ENCODE measurements at regions not wholly inside any gene's neighbourhood (a gene's known extent, or its start where the extent isn't known, plus 50 kb on each side); places are given as distances from the start of the nearest gene placed in this dataset.
"Not testable (repeated sequence)": the region's sequence is repeated elsewhere in the genome, so short reads cannot be mapped to it uniquely, and the experiment has no call there.

DNA sequence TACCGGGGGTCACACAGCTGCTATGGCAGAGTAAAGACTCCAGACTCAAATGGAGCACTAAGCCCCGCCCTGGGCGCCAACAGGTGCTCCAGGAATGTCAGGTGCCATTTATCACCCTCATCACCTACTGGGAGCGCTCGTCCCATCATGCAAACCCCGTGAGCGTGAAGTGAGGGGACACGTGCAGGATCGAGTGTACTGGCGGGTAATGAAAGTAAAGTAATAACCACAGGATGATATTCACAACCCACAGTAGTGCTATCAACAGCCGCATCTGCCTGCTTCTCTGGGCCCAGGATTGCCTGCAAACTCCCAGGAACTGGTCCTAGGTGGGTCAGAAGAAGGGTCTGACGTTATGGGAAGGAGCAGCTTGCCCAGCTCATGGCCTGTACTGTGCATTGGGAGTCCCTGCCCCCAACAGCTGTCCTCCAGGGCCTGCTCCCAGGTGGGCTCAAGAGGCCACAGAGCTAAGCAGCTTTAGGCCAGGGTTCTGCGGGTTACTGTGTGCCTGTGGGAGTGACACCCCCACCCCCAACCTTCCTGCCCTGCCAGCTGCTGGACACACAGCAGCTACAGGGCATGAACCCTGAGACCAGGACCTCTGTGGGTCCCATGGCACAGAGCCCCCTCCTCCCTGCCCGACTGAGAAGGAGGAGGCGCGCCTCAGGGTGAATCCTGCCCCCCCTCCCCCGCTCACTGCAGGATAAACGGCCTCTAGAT, 120.5 kb upstream of the SULF2 start:
- no peaks in the 10 kb centered on the region for H3K36me3 Mint-ChIP-seq (ENCODE audit: insufficient read depth, unreplicated experiment)
- BruUV-seq (replicated peaks): no TSS peak
- ChIA-PET POLR2A (interaction anchor here (1.0 kb wide), 1 partner anchor 122 kb away, joined by 3 read pairs; no protein-coding TSS in a partner anchor), CTCF (no interaction called here)
- H3K4me1 Mint-ChIP-seq (ENCODE audit: insufficient read depth, unreplicated experiment): peaks cover 28% of the 10 kb centered on the region
- TF ChIP-seq, protein P1, sequence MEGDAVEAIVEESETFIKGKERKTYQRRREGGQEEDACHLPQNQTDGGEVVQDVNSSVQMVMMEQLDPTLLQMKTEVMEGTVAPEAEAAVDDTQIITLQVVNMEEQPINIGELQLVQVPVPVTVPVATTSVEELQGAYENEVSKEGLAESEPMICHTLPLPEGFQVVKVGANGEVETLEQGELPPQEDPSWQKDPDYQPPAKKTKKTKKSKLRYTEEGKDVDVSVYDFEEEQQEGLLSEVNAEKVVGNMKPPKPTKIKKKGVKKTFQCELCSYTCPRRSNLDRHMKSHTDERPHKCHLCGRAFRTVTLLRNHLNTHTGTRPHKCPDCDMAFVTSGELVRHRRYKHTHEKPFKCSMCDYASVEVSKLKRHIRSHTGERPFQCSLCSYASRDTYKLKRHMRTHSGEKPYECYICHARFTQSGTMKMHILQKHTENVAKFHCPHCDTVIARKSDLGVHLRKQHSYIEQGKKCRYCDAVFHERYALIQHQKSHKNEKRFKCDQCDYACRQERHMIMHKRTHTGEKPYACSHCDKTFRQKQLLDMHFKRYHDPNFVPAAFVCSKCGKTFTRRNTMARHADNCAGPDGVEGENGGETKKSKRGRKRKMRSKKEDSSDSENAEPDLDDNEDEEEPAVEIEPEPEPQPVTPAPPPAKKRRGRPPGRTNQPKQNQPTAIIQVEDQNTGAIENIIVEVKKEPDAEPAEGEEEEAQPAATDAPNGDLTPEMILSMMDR (IDR thresholded peaks at IDR 0.05; ENCODE audit: unreplicated experiment): no peak
- no peak overlapping the region for H3K4me3 Mint-ChIP-seq (ENCODE audit: unreplicated experiment)
- H3K9me3 Mint-ChIP-seq (ENCODE audit: unreplicated experiment): no peaks in the 10 kb centered on the region
- H3K27ac Mint-ChIP-seq (ENCODE audit: low read depth, unreplicated experiment): no peak overlapping the region
- intact Hi-C loops (cut with micrococcal nuclease): no loop called here
- no peaks in the 10 kb centered on the region for H3K27me3 Mint-ChIP-seq (ENCODE audit: insufficient read depth, unreplicated experiment)
- no peak for DNase-seq (ENCODE audit: unreplicated experiment)

GRCh38 chr20:47903009-47903408, 117.7 kb upstream of the SULF2 start:
- CTCF ChIA-PET; POLR2A ChIA-PET; intact Hi-C loops (cut with micrococcal nuclease); H3K4me1 Mint-ChIP-seq (ENCODE audit: insufficient read depth, unreplicated experiment); H3K27ac Mint-ChIP-seq (ENCODE audit: low read depth, unreplicated experiment); BruUV-seq (replicated peaks); H3K36me3 Mint-ChIP-seq (ENCODE audit: insufficient read depth, unreplicated experiment); H3K27me3 Mint-ChIP-seq (ENCODE audit: insufficient read depth, unreplicated experiment); H3K9me3 Mint-ChIP-seq (ENCODE audit: unreplicated experiment); H3K4me3 Mint-ChIP-seq (ENCODE audit: unreplicated experiment); DNase-seq (ENCODE audit: unreplicated experiment): not testable (repeated sequence)

DNA sequence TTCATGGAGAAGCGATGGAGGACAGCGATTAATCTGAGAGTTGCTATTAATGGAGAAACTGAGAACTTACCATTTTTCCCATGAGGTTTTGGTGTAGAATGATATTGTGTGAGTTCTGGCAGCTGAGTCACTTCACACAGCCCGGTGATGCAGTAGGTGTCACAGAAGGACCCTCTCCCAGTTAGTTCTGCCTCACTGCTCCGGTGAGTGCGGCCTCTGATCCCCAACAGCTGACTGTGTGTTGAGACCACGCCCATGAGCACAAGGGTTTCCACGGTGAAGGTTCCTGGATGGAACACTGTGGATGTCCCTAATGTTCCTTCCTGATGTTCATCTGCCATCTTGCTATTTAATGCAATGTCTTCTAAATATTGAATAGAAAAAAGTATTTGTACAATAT, 114.0 kb upstream of the SULF2 start:
- BruUV-seq (replicated peaks); CTCF ChIA-PET; H3K27ac Mint-ChIP-seq (ENCODE audit: low read depth, unreplicated experiment); H3K9me3 Mint-ChIP-seq (ENCODE audit: unreplicated experiment); H3K36me3 Mint-ChIP-seq (ENCODE audit: insufficient read depth, unreplicated experiment); DNase-seq (ENCODE audit: unreplicated experiment); intact Hi-C loops (cut with micrococcal nuclease); H3K4me3 Mint-ChIP-seq (ENCODE audit: unreplicated experiment); POLR2A ChIA-PET; H3K4me1 Mint-ChIP-seq (ENCODE audit: insufficient read depth, unreplicated experiment): not testable (repeated sequence)
- peaks cover 15% of the 10 kb centered on the region for H3K27me3 Mint-ChIP-seq (ENCODE audit: insufficient read depth, unreplicated experiment)

GRCh38 chr20:47897461-47897860, 112.2 kb upstream of the SULF2 start:
- peaks cover 15% of the 10 kb centered on the region for H3K27me3 Mint-ChIP-seq (ENCODE audit: insufficient read depth, unreplicated experiment)
- no peak overlapping the region for H3K4me3 Mint-ChIP-seq (ENCODE audit: unreplicated experiment)
- H3K9me3 Mint-ChIP-seq (ENCODE audit: unreplicated experiment): no peaks in the 10 kb centered on the region
- TF ChIP-seq, protein P1 (IDR thresholded peaks at IDR 0.05; ENCODE audit: unreplicated experiment): no peak
- intact Hi-C loops (cut with micrococcal nuclease): no loop called here
- no peak overlapping the region for H3K27ac Mint-ChIP-seq (ENCODE audit: low read depth, unreplicated experiment)
- no peak for DNase-seq (ENCODE audit: unreplicated experiment)
- no peaks in the 10 kb centered on the region for H3K36me3 Mint-ChIP-seq (ENCODE audit: insufficient read depth, unreplicated experiment)
- H3K4me1 Mint-ChIP-seq (ENCODE audit: insufficient read depth, unreplicated experiment): no peaks in the 10 kb centered on the region
- CTCF ChIA-PET: interaction anchor here (0.6 kb wide), 1 partner anchor 1450 kb away, joined by 3 read pairs; no protein-coding TSS in a partner anchor
- POLR2A ChIA-PET: no interaction called here
- no TSS peak for BruUV-seq (replicated peaks)

GRCh38 chr20:47892681-47893080, 107.4 kb upstream of the SULF2 start:
- ChIA-PET CTCF (interaction anchor here (1.2 kb wide), 1 partner anchor 32 kb away, joined by 3 read pairs; no protein-coding TSS in a partner anchor), POLR2A (interaction anchor here (1.0 to 1.2 kb wide), 4 partner anchors 31 to 297 kb away, joined by 3 to 5 read pairs (median 4); no protein-coding TSS in a partner anchor)
- BruUV-seq (replicated peaks); H3K9me3 Mint-ChIP-seq (ENCODE audit: unreplicated experiment); intact Hi-C loops (cut with micrococcal nuclease); DNase-seq (ENCODE audit: unreplicated experiment); H3K4me1 Mint-ChIP-seq (ENCODE audit: insufficient read depth, unreplicated experiment); H3K36me3 Mint-ChIP-seq (ENCODE audit: insufficient read depth, unreplicated experiment); H3K4me3 Mint-ChIP-seq (ENCODE audit: unreplicated experiment): not testable (repeated sequence)
- H3K27me3 Mint-ChIP-seq (ENCODE audit: insufficient read depth, unreplicated experiment): peaks cover 10% of the 10 kb centered on the region
- peak overlapping the region; percentile 91 for H3K27ac Mint-ChIP-seq (ENCODE audit: low read depth, unreplicated experiment)

- H3K4me1 Mint-ChIP-seq (ENCODE audit: insufficient read depth, unreplicated experiment); DNase-seq (ENCODE audit: unreplicated experiment); BruUV-seq (replicated peaks); H3K4me3 Mint-ChIP-seq (ENCODE audit: unreplicated experiment); H3K27ac Mint-ChIP-seq (ENCODE audit: low read depth, unreplicated experiment); POLR2A ChIA-PET; H3K36me3 Mint-ChIP-seq (ENCODE audit: insufficient read depth, unreplicated experiment); CTCF ChIA-PET; H3K27me3 Mint-ChIP-seq (ENCODE audit: insufficient read depth, unreplicated experiment); H3K9me3 Mint-ChIP-seq (ENCODE audit: unreplicated experiment); intact Hi-C loops (cut with micrococcal nuclease): not testable (repeated sequence)
These were observed 105.4 kb upstream of the SULF2 start for GRCh38 chr20:47890708-47891107.

- BruUV-seq (replicated peaks); H3K9me3 Mint-ChIP-seq (ENCODE audit: unreplicated experiment); H3K36me3 Mint-ChIP-seq (ENCODE audit: insufficient read depth, unreplicated experiment); H3K27ac Mint-ChIP-seq (ENCODE audit: low read depth, unreplicated experiment); DNase-seq (ENCODE audit: unreplicated experiment); POLR2A ChIA-PET; H3K4me3 Mint-ChIP-seq (ENCODE audit: unreplicated experiment); intact Hi-C loops (cut with micrococcal nuclease); H3K27me3 Mint-ChIP-seq (ENCODE audit: insufficient read depth, unreplicated experiment); CTCF ChIA-PET; H3K4me1 Mint-ChIP-seq (ENCODE audit: insufficient read depth, unreplicated experiment): not testable (repeated sequence)
These were observed 104.5 kb upstream of the SULF2 start for GRCh38 chr20:47889751-47890150.

All from MCF 10A (cell line).